HG02840 (cell line): ENCODE measurements at regions not wholly inside any gene's neighbourhood (a gene's known extent, or its start where the extent isn't known, plus 50 kb on each side); places are given as distances from the start of the nearest gene placed in this dataset.

Experiments
- ATAC-seq: cut with Tn5 transposase; IDR thresholded peaks from one replicate; pipeline ENCODE4 v1.9.1; 2021; ENCODE audit warnings: mild to moderate bottlenecking, moderate library complexity, moderate number of reproducible peaks; ENCODE audit not compliant: unreplicated experiment, low FRiP score

- no peak for ATAC-seq
Observed at GRCh38 chr6:71584712-71585436, 296.3 kb downstream of the OGFRL1 start.

GRCh38 chr6:71585472-71585871, 296.9 kb downstream of the OGFRL1 start:
- no peak for ATAC-seq

GRCh38 chr6:71588490-71588889, 297.9 kb upstream of the RIMS1 start:
- ATAC-seq = no peak

GRCh38 chr6:71589254-71589653, 297.1 kb upstream of the RIMS1 start:
- no peak for ATAC-seq

GRCh38 chr6:71592643-71593042, 293.7 kb upstream of the RIMS1 start:
- ATAC-seq = no peak

- ATAC-seq = no peak
Observed at GRCh38 chr6:71599359-71599758, 287.0 kb upstream of the RIMS1 start.

- ATAC-seq = no peak
Observed at GRCh38 chr6:71602385-71603007, 283.9 kb upstream of the RIMS1 start.

- ATAC-seq = no peak
Observed at GRCh38 chr6:71603021-71603420, 283.3 kb upstream of the RIMS1 start.

GRCh38 chr6:71608646-71609045, 277.7 kb upstream of the RIMS1 start:
- ATAC-seq = no peak

GRCh38 chr6:71619836-71620235, 266.5 kb upstream of the RIMS1 start:
- ATAC-seq = no peak

- ATAC-seq = no peak
Observed at GRCh38 chr6:71621918-71622519, 264.3 kb upstream of the RIMS1 start.

- ATAC-seq = no peak
Observed at GRCh38 chr6:71642120-71642519, 244.2 kb upstream of the RIMS1 start.

GRCh38 chr6:71642793-71643192, 243.6 kb upstream of the RIMS1 start:
- no peak for ATAC-seq

GRCh38 chr6:71645299-71645698, 241.1 kb upstream of the RIMS1 start:
- ATAC-seq = no peak

- no peak for ATAC-seq
Observed at GRCh38 chr6:71649915-71650314, 236.4 kb upstream of the RIMS1 start.

GRCh38 chr6:71651636-71652035, 234.7 kb upstream of the RIMS1 start:
- no peak for ATAC-seq

- ATAC-seq = no peak
Observed at GRCh38 chr6:71656121-71656520, 230.2 kb upstream of the RIMS1 start.

- ATAC-seq = no peak
Observed at GRCh38 chr6:71665931-71666330, 220.4 kb upstream of the RIMS1 start.

GRCh38 chr6:71672876-71673275, 213.5 kb upstream of the RIMS1 start:
- no peak for ATAC-seq

- ATAC-seq = no peak
Observed at GRCh38 chr6:71675386-71675785, 211.0 kb upstream of the RIMS1 start.

GRCh38 chr6:71676298-71676697, 210.1 kb upstream of the RIMS1 start:
- ATAC-seq = no peak

GRCh38 chr6:71678091-71678490, 208.3 kb upstream of the RIMS1 start:
- no peak for ATAC-seq
